ENCODE measurements at regions not wholly inside any gene's neighbourhood (a gene's known extent, or its start where the extent isn't known, plus 50 kb on each side); places are given as distances from the start of the nearest gene placed in this dataset.

DNA sequence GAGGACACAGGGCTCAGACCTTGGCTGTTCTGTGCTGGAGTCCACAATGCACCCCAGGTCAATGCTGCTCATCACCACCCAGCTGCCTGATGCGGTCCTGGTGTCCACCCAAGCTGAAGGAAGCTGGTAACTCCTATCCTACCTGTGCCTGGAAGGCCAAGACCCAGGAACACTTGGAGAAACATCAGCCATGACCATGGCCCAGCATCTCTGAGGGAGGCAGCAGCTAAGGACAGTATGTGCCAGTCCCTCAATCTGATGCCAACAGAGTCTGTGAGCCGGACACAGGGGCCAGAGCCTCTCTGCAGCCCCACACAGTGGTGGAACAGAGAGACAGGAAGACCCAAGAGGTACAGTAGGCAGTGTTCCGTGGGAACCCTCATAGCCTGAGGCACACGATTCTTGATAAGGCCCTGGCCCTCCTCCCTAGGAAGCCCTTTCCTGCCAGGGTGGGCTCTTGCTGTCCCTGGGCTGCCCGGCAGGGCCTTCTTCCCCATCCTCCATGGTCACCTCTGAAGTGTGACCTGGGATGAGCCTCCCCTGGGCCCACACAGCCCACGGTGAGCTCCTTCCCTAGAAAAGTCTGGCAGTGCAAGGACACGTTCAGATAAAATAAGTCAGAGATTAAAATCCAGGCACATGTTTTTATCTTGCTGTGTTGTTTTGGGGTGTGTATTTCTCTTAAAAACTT is 170.7 kb downstream of the THBS2 start:
- DNase-seq (ENCODE audit: low read depth, low spot score), result no peak

DNA sequence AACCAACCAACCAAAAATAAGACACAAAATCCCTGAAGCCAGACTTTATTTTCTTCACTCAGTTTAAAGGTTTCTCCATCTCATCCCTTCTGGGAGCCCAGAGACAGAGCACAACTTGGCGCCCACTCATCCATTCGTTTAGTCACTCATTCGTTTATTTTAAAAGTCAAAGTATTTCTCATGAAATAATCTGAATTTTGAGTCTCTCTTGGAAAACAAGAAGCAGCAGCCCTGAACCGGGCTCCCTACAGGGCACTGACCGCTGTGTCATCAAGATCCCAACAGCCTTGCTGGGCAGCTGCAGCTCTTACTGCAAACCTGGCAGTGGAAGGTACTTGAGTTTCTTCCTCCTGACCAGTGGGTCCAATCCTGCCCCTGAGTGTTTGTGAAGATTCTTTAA is 171.6 kb downstream of the THBS2 start:
- DNase-seq (ENCODE audit: low read depth, low spot score), result no peak

DNA sequence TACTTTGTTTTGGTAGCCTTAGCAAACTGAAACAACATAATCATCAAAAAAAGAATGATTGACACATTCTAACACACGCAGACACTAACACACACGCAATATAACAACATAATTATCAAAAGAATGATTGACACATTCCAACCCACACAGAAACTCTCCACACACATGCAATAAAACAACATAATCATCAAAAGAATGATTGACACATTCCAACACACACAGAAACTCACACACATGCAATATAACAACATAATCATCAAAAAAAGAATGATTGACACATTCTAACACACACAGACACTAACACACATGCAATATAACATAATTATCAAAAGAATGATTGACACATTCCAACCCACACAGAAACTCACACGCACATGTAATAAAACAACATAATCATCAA is 172.4 kb downstream of the THBS2 start:
- no peak for DNase-seq (ENCODE audit: low read depth, low spot score)

DNA sequence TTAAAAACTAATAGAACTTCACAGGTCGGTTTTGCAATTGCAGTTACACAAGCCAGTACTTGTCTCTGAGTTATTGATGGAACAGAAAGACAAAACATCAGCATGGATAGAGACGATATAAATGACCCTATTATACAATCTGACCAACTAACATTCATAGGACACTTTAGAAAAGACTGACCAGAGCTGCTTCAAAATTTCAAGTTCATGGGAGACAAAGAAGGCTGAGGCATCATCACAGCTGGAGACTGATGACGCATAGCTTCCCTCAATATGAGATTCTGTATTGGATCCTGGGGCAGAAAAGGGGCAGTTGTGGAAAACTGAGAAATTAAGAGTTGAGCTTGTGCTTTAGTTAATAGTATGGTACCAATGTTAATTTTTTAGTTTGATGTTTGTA is 174.0 kb downstream of the THBS2 start:
- no peak for DNase-seq (ENCODE audit: low read depth, low spot score)

DNA sequence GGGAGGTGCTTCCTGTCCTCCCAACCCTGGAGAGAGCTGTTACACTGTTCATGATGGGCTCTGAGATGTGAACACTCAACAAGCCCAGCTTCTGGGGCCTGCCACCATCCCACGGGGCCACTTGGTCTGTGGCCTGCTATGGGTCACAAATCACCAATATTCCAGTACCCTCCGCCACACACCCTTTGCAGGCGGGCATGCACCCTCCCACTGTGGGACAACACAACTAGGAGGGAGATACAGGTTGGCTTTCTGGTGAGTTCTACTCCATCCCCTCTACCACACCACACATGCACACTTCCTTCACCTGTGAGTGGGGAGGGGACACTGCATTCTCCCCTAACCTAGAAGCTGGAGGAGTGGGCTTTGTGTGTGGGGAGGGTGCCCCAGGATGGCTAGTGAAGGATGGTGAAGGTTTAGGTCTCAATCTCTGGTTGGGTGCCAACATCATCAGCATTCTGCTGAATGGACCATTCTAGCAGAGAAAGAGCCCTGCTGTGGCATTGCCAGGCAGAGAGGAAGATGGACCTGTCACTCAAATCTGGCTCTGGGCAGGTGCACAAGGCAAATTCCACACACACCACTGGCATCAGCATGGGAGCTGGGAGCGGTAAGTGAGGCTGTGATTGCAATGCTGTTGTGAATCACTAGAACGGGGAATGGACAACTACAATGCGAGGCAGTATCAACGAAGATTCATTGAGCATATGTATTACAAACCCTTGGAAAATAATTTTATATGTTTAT is 175.1 kb downstream of the THBS2 start:
- DNase-seq (ENCODE audit: low read depth, low spot score), result no peak

DNA sequence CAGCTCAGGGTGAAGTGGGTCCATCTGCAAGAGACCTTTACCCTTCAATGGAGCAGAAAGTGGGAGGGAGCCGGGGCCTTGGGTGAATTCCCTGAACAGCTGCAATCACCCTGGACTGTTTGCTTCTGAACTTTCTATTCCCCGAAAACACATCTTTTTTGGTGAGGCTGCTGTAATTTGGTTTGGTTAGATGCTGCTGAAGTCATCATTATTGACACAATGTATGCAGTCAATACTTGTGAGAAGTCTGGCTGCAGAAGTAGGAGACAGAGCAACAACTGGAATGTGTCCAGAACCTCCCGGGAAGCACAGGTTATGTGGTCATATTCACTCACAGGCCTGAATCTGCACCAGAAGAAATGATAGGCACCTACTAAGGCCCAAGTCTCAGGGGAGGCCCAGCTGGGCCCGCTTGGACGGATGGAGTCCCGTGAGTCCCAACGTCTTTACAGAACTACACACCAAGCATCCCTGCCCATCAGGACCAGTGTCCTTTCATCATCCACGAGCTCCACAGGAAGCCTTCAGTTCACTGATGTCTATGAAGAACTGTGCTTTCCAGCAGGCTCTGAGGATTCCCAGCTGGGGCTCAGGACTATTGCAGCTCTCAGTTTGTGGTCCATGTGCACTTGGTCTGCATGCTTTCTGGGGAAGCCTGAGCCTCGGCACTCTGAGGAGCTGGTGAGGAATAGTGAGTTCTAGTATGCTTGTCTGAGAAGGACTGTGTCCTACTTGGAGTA is 177.6 kb downstream of the THBS2 start:
- no peak for DNase-seq (ENCODE audit: low read depth, low spot score)

DNA sequence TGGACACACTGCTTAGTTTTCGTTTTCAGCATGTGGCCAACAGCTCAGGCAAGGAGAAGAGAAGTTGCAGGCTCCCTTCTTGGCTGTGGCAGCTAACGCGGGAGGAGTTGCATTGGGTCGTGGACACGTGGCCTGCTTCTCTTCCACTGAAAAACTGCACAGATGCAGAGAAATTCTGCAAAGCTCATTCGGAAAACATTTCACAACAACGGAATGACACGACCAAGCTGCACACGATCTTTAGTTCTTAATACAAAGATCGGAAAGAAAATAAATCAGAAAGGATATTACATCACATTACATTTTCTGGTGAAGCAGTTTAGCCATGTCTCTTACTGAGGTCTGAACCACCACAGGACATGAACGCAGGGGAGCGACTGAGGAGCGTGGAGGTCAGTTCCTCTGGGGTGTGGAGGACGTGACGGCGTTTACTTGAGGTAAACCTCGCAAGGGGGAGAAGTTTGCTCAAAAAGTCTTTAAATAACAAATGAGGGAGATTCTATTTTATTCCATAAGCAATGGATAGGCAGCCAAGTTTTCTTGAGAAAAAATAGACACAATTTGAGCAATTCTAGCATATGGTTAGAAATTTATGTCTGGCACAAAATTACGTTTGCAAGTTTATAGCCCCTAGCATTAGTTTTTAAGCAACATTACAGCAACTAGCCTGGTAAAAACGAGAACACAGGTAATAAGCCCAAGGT is 178.3 kb downstream of the THBS2 start:
- DNase-seq (ENCODE audit: low read depth, low spot score), result no peak

DNA sequence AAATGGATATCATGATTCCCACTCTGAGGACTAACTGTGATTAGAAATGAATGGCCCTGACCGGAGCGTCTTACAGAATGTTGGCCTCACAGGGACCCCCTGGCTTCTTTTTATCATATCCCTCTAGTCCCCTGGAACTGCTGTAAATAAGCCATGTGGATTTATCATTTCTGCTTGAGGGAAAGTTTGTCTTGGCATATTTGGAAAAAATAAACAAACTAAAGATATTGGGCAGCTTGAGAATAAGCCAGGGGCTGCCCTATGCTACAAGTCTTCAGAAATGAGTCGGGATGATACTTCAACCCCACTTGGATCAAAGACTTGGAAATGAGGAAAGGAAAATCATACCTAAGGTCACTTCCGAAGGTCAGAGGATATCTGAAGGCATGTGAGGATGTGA is 179.1 kb downstream of the THBS2 start:
- DNase-seq (ENCODE audit: low read depth, low spot score), result no peak

DNA sequence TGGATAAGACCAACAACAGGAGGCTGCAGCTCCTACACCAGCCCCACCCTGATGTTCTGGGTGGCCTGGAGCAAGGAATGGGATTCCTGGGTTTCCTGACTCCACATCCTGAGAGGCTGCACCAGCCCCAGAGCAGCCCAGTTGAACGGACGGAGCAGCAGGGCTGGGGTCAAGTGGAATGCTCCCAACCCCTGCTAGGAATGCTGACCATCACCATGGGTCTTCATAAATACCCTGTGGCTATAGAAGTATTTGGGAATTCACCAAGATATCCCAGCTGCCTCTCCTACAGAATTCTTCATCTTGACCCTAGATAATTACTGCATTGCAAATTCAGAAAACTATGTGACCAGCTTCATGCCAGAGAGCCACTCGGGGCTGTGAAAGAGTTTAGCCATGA is 180.3 kb downstream of the THBS2 start:
- no peak for DNase-seq (ENCODE audit: low read depth, low spot score)

DNA sequence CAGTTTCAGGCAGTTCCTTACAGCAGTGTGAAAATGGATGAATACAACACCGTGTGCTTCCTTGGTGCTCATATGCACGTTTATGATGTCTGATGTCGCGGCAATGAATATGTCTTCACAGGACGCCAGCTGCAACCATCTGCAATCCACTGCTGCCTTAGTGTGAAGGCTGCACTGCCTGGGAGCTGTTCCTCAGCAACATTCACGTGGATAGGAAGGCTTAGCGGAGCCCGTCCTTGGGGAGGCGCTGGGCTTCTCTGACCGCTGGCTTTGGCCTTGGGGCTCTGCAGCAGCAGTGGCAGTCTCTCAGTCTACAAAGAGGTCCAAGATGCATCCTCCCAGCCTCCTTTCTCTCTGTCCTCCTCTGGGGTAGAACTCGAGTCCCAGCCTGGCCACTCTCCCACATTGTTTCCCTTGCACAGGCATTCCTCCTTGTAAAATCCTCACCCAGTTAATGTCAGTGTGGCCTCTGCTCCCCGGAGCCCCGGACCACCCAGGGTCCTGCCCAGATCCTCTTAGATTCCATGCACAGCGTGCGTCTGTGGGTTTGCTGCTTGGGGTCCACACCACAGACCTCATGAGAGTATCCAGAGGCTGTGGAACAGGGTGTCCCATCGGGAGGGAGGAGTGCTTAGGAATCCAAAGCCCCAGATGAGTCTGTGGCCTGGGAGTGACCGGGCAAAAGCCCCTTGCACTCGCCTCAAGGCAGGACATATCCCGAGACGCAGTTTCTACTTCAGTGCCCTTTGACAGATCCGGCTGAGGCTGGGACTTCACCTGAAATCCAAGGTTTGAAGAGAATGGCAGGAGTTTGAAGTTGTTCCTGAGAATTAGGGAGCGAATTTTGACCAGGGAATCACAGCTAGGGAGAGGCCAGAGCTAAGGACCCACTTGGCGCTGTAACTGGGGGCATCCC is 181.3 kb downstream of the THBS2 start:
- DNase-seq (ENCODE audit: low read depth, low spot score), result no peak

DNA sequence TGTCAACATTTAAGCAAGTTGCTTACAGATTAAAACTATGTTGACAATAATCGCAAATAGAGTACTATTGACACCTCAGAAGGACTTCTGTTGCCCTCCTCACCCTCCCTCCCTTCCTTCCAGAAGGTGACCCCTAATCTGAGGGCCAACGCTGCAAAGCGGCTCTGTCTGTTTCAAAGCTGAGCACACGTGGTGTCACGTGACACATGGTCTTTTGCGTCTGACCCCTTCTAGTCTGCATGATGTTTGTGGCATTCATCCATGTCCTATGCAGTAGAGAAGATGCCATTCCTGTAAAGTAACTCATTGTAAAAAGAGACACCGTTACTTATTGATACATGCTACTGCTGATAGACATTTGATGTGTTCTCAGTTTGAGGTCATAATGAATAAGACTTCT is 182.3 kb downstream of the THBS2 start:
- DNase-seq (ENCODE audit: low read depth, low spot score), result no peak

DNA sequence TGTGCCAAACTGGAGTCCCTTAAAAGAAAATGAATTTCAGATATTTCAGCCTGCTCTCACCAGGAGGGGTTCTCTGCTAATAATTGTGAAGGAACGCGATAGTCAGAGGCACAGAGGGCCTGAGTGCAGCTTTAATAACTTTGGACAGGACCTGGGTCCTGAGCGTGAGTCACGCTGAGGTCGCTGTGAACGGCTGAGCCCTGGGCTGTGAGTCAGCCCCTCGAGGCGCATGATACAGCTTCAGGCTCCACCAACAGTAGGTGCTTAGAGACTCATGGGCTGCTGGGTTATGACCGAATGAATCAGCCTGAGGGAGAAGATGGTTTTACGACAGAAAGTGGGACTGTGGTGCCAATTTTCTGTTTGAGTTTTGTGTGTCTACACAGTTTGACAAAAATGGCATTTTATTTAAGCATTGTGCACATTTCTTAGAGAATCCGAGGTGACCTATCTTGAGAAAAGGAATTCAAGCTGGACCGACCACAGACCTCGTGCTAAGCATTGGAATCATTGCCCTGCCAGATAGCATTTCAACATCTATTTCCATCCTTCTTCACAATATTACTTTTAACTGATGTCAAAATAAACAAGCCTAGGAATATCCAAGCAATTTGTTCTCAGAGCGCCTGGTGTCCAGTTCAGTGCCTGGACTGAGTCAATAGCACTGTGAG is 183.0 kb downstream of the THBS2 start:
- no peak for DNase-seq (ENCODE audit: low read depth, low spot score)

DNA sequence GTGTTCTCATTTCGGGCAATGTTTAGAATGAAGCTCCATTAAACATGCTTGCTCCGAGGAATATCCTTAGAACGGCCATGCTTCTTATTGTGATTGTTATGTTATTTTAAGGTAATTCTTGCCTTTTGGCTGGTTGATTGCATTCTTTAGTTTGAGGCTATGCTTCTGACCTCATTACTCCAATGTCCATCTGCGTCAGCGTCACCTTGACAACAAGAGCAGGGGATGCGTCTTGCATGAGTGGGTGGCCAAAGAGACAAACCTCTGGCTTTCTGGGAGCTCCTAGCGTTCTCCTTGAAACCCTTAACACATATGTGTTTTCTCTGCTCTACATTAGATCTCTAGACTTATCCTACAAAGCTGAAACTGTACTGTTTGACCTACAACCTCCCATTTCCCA is 184.3 kb downstream of the THBS2 start:
- no peak for DNase-seq (ENCODE audit: low read depth, low spot score)

DNA sequence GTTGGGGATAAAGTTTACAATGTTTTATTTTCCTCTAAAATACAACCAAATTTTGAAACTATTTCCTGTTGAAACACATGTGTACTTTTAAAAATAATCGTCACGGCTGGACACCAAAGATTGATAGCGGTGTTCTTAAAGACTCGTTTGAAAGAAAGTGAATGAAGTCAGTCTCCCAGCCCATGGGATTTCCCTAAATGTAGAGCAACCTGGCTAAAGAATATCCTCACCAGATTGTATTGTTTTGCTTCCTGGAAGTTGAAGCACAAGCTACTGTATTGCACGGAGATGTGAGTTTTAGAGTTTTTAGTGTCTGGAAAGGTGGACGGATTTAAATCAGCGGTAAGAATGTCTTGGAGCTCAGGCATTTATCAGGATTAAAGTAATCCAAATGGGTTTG is 189.5 kb downstream of the THBS2 start:
- DNase-seq (ENCODE audit: low read depth, low spot score), result no peak

DNA sequence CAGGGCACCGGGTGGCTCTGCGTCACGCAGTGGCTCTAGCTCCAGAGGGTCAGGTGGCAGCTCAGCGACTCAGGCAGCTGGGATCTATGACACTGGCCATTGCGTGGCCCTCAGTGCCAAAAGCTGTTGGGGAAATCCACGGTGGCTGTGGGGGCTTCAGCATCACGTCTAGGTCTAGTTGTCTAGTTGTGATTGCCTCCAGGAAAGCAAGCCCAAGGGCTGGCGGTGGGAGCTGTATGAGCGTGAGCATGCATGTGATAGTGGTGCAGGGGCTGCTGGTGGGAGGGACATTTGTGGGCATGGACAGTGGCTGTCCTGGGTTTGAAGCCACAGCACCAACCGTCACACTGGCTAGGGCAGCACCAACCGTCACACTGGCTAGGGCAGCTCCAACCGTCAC is 191.4 kb downstream of the THBS2 start:
- no peak for DNase-seq (ENCODE audit: low read depth, low spot score)

DNA sequence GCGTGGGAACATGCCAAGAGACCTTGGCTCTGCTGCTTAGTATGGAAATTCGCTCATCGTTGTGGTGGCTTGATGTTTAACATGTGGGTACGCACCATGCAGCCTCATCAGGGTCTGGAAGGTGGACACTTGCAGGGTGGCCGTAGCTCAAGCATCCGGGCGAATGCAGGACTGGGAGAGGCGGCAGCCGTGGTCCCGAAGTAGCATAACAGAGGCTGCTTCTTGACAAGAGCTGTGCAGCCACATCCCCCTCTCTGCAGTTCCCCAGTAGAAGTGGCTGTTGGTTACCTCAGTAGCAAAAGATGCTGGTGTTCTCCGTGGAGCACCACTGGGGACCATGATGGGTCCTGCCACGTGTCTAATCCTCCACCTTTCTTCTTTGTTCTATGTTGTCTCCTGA is 195.0 kb downstream of the THBS2 start:
- no peak for DNase-seq (ENCODE audit: low read depth, low spot score)

DNA sequence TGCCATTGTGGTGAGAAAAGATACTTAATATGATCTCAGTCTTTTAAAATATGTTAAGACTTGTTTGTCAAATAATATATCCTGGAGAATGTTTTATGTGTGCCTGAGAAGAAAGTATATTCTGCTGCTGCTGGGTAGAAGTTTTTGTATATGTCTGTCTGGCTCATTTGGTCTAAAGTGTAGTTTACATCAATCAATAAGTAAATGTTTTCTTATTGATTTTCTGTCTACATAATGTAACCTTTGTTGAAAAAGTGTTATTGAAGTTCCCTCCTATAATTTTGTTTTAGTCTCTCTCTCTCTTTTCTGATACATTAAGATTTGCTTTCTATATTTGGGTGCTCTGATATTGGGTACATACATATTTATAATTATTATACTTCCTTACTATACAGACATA is 201.2 kb downstream of the THBS2 start:
- DNase-seq (ENCODE audit: low read depth, low spot score), result no peak

DNA sequence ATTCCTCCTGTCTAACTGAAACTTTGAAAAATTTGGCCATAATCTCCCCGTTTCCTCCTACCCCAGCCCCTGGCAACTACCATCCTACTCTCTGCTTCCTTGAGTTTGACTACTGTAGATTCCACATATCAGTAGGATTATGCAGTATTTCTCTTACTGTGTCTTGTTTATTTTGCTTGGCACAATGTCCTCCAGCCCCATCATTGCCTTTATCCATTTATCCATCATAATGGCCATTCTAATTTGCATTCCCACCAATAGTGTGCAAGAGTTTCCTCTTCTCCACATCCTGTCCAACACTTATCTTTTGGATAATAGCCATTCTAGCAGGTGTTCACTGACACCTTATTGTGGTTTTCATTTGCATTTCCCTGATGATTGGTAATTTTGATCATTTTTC is 202.3 kb downstream of the THBS2 start:
- no peak for DNase-seq (ENCODE audit: low read depth, low spot score)

DNA sequence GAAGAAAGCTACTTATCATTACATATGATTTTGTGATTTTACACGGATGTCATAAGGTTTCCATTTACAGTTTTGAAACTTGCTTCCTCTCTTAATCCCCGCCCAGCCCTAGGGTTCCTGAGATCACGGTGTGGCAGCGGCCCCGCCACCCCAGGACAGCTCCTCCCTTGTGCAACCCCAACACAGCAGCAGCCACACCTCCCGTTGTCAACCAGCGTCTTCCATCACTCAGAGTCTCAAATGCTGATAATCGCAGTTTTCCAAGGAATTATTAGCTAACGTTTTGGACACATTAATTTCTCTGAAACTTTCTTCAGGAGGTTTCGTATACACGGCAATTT is 204.8 kb downstream of the THBS2 start:
- DNase-seq (ENCODE audit: low read depth, low spot score), result no peak

DNA sequence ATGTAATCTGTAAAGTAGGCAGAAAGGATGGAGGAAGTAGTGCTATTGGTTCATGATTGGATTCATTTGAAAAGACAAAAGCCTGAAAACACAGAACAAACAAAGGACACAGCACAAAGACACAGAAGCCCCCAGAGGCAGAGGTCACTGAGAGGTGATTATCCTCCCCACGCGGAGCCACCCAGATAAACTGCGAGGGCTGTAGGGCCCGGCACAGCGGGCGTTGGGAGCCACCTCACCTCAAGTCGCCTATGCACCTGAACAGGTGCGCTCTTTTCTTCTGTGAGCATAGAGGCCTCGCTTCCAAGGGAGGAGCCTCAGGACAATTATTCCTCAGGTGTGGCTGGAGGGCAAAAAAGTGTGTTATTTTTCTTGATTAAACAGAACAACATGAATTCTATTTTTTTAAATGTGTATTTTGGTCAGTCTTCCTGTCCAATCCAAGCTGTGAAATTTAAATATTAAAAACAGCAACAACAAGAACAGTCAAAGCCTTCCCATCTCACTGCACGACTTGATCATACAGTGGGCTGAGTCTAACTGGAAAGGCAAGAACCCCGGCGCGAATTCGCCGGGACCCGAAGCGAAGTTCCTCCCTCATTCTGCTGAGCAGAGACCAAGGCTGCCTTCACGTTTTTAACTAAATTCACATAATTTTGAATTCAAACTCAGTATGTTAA is 205.3 kb downstream of the THBS2 start:
- DNase-seq (ENCODE audit: low read depth, low spot score), result no peak
